ENCODE measurements at regions not wholly inside any gene's neighbourhood (a gene's known extent, or its start where the extent isn't known, plus 50 kb on each side); places are given as distances from the start of the nearest gene placed in this dataset.

DNA sequence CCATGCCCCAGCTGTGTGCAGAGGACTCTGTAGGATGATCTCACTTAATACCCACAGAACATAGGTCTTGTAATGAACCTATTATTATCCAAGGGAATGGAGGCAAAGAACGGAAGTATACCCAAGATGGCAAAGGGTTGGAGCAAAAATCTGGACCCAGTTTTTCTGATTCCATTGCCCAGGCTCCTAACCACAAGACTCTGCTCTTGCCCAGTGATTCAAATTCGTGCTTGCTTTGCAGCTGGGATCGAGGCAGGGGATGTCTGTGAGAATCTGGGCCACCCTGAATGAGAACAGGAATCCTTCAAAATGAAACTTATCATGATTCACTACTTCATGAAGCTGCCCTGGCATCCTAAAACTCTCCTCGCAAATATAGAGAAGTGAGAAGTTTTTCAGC, 97.5 kb upstream of the KCNJ6 start:
- no peak overlapping the region for H3K4me2 ChIP-seq (ENCODE audit: low read length)
- H3K4me1 ChIP-seq (ENCODE audit: insufficient read depth, low read length, poor library complexity, severe bottlenecking) = no peaks in the 10 kb centered on the region
- H3K9me3 ChIP-seq (ENCODE audit: low read length) = no peaks in the 10 kb centered on the region
- BruUV-seq (replicated peaks) = no TSS peak
- no peaks in the 10 kb centered on the region for H4K20me1 ChIP-seq (ENCODE audit: insufficient read depth, low read length)
- H2AFZ ChIP-seq (ENCODE audit: low read length) = no peak overlapping the region
- TF ChIP-seq, protein P1, sequence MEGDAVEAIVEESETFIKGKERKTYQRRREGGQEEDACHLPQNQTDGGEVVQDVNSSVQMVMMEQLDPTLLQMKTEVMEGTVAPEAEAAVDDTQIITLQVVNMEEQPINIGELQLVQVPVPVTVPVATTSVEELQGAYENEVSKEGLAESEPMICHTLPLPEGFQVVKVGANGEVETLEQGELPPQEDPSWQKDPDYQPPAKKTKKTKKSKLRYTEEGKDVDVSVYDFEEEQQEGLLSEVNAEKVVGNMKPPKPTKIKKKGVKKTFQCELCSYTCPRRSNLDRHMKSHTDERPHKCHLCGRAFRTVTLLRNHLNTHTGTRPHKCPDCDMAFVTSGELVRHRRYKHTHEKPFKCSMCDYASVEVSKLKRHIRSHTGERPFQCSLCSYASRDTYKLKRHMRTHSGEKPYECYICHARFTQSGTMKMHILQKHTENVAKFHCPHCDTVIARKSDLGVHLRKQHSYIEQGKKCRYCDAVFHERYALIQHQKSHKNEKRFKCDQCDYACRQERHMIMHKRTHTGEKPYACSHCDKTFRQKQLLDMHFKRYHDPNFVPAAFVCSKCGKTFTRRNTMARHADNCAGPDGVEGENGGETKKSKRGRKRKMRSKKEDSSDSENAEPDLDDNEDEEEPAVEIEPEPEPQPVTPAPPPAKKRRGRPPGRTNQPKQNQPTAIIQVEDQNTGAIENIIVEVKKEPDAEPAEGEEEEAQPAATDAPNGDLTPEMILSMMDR (conservative IDR thresholded peaks at IDR 0.05; ENCODE audit: low read length) = no peak
- no peak for TF ChIP-seq EZH2phosphoT487 (IDR thresholded peaks at IDR 0.05; ENCODE audit: borderline replicate concordance, low read depth, low read length)
- intact Hi-C loops (cut with micrococcal nuclease; ENCODE audit: unreplicated experiment) = no loop called here
- no peaks in the 10 kb centered on the region for H3K9me2 ChIP-seq (ENCODE audit: insufficient read depth, low read length)
- ChIA-PET POLR2A (no interaction called here), CTCF (ENCODE audit: unreplicated experiment) (no interaction called here)
- no peak for DNase-seq (ENCODE audit: low spot score)
- no peaks in the 10 kb centered on the region for H3K79me2 ChIP-seq (ENCODE audit: insufficient read depth, low read depth, low read length)
- no peak overlapping the region for H3K27ac ChIP-seq (ENCODE audit: low read depth, low read length, poor library complexity, severe bottlenecking)
- no peak overlapping the region for H3K4me3 ChIP-seq (ENCODE audit: low read depth, low read length, poor library complexity, severe bottlenecking)
- H3K36me3 ChIP-seq (ENCODE audit: insufficient read depth, low read length) = no peaks in the 10 kb centered on the region

DNA sequence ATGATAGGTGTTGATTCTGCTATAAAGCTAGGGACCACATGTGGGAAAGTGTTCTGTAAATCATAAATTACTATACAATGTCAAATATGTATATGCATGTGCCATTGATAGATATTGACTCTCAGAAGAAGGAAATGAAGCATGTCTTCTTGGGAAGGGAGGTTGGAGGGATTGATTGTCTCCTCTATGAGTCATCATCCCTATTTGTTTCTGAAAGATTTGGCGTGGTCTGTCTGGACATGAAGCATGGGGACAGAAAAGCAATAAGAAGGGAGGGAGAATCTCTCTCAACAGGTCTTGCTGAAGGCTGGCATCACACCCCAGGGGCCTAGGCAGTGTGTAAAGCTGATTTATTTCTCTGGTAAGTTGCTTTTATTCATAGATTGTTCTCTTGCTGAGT, 98.0 kb upstream of the KCNJ6 start:
- TF ChIP-seq, protein P1 (conservative IDR thresholded peaks at IDR 0.05; ENCODE audit: low read length) = no peak
- no peak for TF ChIP-seq EZH2phosphoT487 (IDR thresholded peaks at IDR 0.05; ENCODE audit: borderline replicate concordance, low read depth, low read length)
- Histone ChIP-seq H3K79me2 (ENCODE audit: insufficient read depth, low read depth, low read length) (no peaks in the 10 kb centered on the region), H2AFZ (ENCODE audit: low read length) (no peak overlapping the region), H3K27ac (ENCODE audit: low read depth, low read length, poor library complexity, severe bottlenecking) (no peak overlapping the region), H3K4me1 (ENCODE audit: insufficient read depth, low read length, poor library complexity, severe bottlenecking) (no peaks in the 10 kb centered on the region), H3K4me2 (ENCODE audit: low read length) (no peak overlapping the region), H3K4me3 (ENCODE audit: low read depth, low read length, poor library complexity, severe bottlenecking) (no peak overlapping the region), H3K9me3 (ENCODE audit: low read length) (no peaks in the 10 kb centered on the region), H3K9me2 (ENCODE audit: insufficient read depth, low read length) (no peaks in the 10 kb centered on the region), H4K20me1 (ENCODE audit: insufficient read depth, low read length) (no peaks in the 10 kb centered on the region), H3K36me3 (ENCODE audit: insufficient read depth, low read length) (no peaks in the 10 kb centered on the region)
- intact Hi-C loops (cut with micrococcal nuclease; ENCODE audit: unreplicated experiment) = no loop called here
- BruUV-seq (replicated peaks) = no TSS peak
- ChIA-PET CTCF (ENCODE audit: unreplicated experiment) (no interaction called here), POLR2A (no interaction called here)
- DNase-seq (ENCODE audit: low spot score) = no peak

DNA sequence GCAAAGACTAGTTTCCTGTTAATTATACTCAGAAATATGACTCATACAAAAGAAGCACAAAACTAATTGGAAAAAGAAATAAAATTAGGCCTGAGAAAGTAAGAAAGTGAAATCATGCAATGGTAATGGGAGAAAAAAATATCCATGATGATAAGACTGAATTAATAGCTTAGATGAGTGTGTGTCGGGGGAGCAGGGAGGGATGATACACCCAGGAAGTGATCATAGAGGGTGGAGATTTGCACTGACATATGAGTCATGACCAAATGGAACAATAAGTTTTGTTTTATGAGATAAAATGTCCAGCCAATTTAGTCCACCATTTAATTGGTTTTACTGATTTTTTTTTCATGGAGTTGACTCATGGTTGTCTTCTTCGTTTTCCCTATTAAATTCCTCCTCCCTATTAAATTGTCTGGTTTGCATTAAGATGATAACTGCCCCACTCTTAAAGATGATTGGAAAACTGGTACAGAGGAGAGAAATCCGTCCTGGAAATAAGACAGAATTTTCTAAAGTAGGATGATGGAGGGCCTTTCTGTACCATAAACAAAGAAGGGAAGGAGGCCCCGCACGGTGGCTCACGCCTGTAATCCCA, 111.7 kb upstream of the KCNJ6 start:
- Histone ChIP-seq H4K20me1 (ENCODE audit: insufficient read depth, low read length) (no peaks in the 10 kb centered on the region), H3K36me3 (ENCODE audit: insufficient read depth, low read length) (no peaks in the 10 kb centered on the region), H3K27ac (ENCODE audit: low read depth, low read length, poor library complexity, severe bottlenecking) (no peak overlapping the region), H3K4me1 (ENCODE audit: insufficient read depth, low read length, poor library complexity, severe bottlenecking) (no peaks in the 10 kb centered on the region), H3K4me3 (ENCODE audit: low read depth, low read length, poor library complexity, severe bottlenecking) (no peak overlapping the region), H3K4me2 (ENCODE audit: low read length) (no peak overlapping the region), H3K79me2 (ENCODE audit: insufficient read depth, low read depth, low read length) (no peaks in the 10 kb centered on the region), H2AFZ (ENCODE audit: low read length) (no peak overlapping the region), H3K9me2 (ENCODE audit: insufficient read depth, low read length) (no peaks in the 10 kb centered on the region), H3K9me3 (ENCODE audit: low read length) (no peaks in the 10 kb centered on the region)
- no peak for DNase-seq (ENCODE audit: low spot score)
- TF ChIP-seq, protein P1 (conservative IDR thresholded peaks at IDR 0.05; ENCODE audit: low read length) = no peak
- no peak for TF ChIP-seq EZH2phosphoT487 (IDR thresholded peaks at IDR 0.05; ENCODE audit: borderline replicate concordance, low read depth, low read length)
- POLR2A ChIA-PET = no interaction called here
- intact Hi-C loops (cut with micrococcal nuclease; ENCODE audit: unreplicated experiment) = no loop called here
- CTCF ChIA-PET (ENCODE audit: unreplicated experiment) = no interaction called here
- BruUV-seq (replicated peaks) = no TSS peak

Data from OCI-LY7 (cell line).